ENCODE measurements at regions not wholly inside any gene's neighbourhood (a gene's known extent, or its start where the extent isn't known, plus 50 kb on each side); places are given as distances from the start of the nearest gene placed in this dataset.

- no peak for DNase-seq
- Histone ChIP-seq H3K36me3 (no peaks in the 10 kb centered on the region), H3K27me3 (ENCODE audit: insufficient read depth, low read depth, severe bottlenecking) (no peaks in the 10 kb centered on the region), H3K9me3 (ENCODE audit: severe bottlenecking) (no peaks in the 10 kb centered on the region), H3K27ac (no peak overlapping the region), H3K4me3 (ENCODE audit: low read depth, low read length) (no peak overlapping the region)
- TF ChIP-seq, protein P1, sequence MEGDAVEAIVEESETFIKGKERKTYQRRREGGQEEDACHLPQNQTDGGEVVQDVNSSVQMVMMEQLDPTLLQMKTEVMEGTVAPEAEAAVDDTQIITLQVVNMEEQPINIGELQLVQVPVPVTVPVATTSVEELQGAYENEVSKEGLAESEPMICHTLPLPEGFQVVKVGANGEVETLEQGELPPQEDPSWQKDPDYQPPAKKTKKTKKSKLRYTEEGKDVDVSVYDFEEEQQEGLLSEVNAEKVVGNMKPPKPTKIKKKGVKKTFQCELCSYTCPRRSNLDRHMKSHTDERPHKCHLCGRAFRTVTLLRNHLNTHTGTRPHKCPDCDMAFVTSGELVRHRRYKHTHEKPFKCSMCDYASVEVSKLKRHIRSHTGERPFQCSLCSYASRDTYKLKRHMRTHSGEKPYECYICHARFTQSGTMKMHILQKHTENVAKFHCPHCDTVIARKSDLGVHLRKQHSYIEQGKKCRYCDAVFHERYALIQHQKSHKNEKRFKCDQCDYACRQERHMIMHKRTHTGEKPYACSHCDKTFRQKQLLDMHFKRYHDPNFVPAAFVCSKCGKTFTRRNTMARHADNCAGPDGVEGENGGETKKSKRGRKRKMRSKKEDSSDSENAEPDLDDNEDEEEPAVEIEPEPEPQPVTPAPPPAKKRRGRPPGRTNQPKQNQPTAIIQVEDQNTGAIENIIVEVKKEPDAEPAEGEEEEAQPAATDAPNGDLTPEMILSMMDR (IDR thresholded peaks at IDR 0.05; ENCODE audit: low read depth, low read length), result no peak
Measured at GRCh38 chr1:199472018-199472417, 555.5 kb upstream of the NR5A2 start.

GRCh38 chr1:199472978-199473377 lies 554.5 kb upstream of the NR5A2 start:
- TF ChIP-seq, protein P1 (IDR thresholded peaks at IDR 0.05; ENCODE audit: low read depth, low read length), result no peak
- DNase-seq, result no peak
- H3K36me3 ChIP-seq, result no peaks in the 10 kb centered on the region
- H3K27ac ChIP-seq, result no peak overlapping the region
- no peaks in the 10 kb centered on the region for H3K27me3 ChIP-seq (ENCODE audit: insufficient read depth, low read depth, severe bottlenecking)
- no peaks in the 10 kb centered on the region for H3K9me3 ChIP-seq (ENCODE audit: severe bottlenecking)
- H3K4me3 ChIP-seq (ENCODE audit: low read depth, low read length), result no peak overlapping the region

GRCh38 chr1:199474738-199475137 lies 552.8 kb upstream of the NR5A2 start:
- Histone ChIP-seq H3K9me3 (ENCODE audit: severe bottlenecking) (no peaks in the 10 kb centered on the region), H3K27me3 (ENCODE audit: insufficient read depth, low read depth, severe bottlenecking) (no peaks in the 10 kb centered on the region), H3K4me3 (ENCODE audit: low read depth, low read length) (no peak overlapping the region), H3K36me3 (no peaks in the 10 kb centered on the region), H3K27ac (no peak overlapping the region)
- TF ChIP-seq, protein P1 (IDR thresholded peaks at IDR 0.05; ENCODE audit: low read depth, low read length), result no peak
- DNase-seq, result no peak

GRCh38 chr1:199482426-199482825 lies 545.1 kb upstream of the NR5A2 start:
- DNase-seq, result no peak
- TF ChIP-seq, protein P1 (IDR thresholded peaks at IDR 0.05; ENCODE audit: low read depth, low read length), result no peak
- Histone ChIP-seq H3K9me3 (ENCODE audit: severe bottlenecking) (no peaks in the 10 kb centered on the region), H3K27ac (no peak overlapping the region), H3K36me3 (no peaks in the 10 kb centered on the region), H3K4me3 (ENCODE audit: low read depth, low read length) (no peak overlapping the region), H3K27me3 (ENCODE audit: insufficient read depth, low read depth, severe bottlenecking) (no peaks in the 10 kb centered on the region)

GRCh38 chr1:199489594-199489993 lies 537.9 kb upstream of the NR5A2 start:
- no peaks in the 10 kb centered on the region for H3K27me3 ChIP-seq (ENCODE audit: insufficient read depth, low read depth, severe bottlenecking)
- H3K36me3 ChIP-seq, result no peaks in the 10 kb centered on the region
- no peak overlapping the region for H3K4me3 ChIP-seq (ENCODE audit: low read depth, low read length)
- H3K27ac ChIP-seq, result no peak overlapping the region
- TF ChIP-seq, protein P1 (IDR thresholded peaks at IDR 0.05; ENCODE audit: low read depth, low read length), result no peak
- peaks cover 12% of the 10 kb centered on the region for H3K9me3 ChIP-seq (ENCODE audit: severe bottlenecking)
- no peak for DNase-seq

GRCh38 chr1:199490769-199491527 lies 536.6 kb upstream of the NR5A2 start:
- Histone ChIP-seq H3K27me3 (ENCODE audit: insufficient read depth, low read depth, severe bottlenecking) (no peaks in the 10 kb centered on the region), H3K27ac (no peak overlapping the region), H3K36me3 (no peaks in the 10 kb centered on the region), H3K4me3 (ENCODE audit: low read depth, low read length) (no peak overlapping the region), H3K9me3 (ENCODE audit: severe bottlenecking) (peaks cover 23% of the 10 kb centered on the region)
- DNase-seq, result no peak
- TF ChIP-seq, protein P1 (IDR thresholded peaks at IDR 0.05; ENCODE audit: low read depth, low read length), result no peak
